CD1c-positive myeloid dendritic cell (primary cell): ENCODE measurements at regions not wholly inside any gene's neighbourhood (a gene's known extent, or its start where the extent isn't known, plus 50 kb on each side); places are given as distances from the start of the nearest gene placed in this dataset.
"Not testable (repeated sequence)": the region's sequence is repeated elsewhere in the genome, so short reads cannot be mapped to it uniquely, and the experiment has no call there.

Experiments used
- DNase-seq: peaks from one replicate; pipeline ENCODE4 v3.0.0-alpha.2; 2016; ENCODE audit errors: extremely low spot score

DNA sequence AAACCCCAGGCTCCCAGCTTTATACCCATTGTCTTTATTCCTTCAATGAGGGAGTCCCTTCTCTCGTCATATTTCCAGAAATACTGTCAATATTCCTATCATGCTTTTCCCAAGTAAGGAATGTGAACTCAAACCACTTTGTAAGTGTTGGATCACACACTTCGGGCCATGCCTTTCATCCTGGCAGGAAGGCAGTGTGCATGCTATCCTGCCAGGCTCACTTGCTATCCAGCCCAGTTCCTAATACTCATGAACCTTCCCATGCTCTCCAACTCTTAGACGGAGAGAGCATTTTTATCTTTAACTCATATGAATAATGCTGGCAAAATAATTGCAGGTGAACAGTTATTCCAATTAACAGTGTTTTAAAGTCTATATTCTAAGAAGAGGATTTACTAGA lies 639.9 kb upstream of the ACO1 start:
- no peak for DNase-seq

- DNase-seq = no peak
Observed at GRCh38 chr9:31745468-31745867, 639.0 kb upstream of the ACO1 start.

GRCh38 chr9:31745886-31746285 lies 638.6 kb upstream of the ACO1 start:
- DNase-seq = no peak

DNA sequence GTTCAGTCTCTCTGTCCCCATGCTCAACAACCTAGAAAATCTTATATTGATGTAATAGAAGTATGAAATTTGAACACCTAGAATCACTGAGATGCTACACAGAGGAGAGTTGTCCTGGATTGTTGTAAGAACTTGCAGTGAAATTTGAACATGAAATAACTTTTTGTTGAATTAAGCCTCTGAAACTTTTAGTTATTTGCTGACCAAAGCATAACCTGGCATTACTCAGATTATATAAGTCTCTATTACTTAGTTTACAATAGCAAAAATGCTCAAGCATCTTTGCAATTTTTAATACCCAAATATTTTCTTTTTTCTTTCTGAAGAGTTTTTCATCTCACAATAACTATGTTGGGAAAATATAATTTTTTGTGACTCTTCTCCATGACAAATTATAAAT lies 630.7 kb upstream of the ACO1 start:
- no peak for DNase-seq

GRCh38 chr9:31759703-31760102 lies 624.7 kb upstream of the ACO1 start:
- peak; percentile 3 for DNase-seq

DNA sequence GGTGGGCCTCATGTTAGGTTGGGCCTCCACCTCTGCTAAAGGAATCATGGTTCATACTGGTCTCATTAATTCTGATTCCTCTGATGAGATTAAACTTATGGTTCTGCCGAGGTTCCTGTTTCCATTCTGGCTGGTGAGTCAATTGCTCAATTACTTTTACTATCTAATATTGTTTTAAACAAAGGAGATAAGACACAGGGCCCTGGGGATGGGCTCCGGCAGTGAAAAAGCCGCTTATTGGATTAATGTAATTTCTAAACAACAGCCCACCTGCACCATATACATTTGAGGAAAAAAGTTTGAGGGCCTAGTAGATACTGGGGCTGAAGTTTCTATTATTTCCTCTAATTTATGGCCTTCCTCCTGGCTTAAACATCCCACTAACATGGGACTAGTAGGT lies 610.4 kb upstream of the ACO1 start:
- DNase-seq = not testable (repeated sequence)

DNA sequence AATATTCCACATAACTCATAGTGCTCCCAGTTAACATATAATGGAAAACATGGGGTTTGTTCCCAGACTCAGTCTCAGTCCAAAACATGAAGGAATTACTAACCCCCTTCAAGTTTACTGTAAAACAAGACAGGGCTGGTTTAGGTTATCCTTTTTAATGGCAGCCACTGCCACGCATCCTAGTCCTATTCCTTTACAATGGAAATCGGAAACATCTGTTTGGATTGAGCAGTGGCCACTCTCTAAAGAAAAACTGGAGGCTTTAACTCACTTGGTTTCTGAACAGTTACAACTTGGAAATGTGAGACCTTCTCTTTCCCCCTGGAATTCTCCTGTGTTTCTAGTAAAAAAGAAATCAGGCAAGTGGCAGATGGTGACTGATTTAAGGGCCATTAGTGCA lies 609.9 kb upstream of the ACO1 start:
- no peak for DNase-seq

- no peak for DNase-seq
Observed at GRCh38 chr9:31776471-31776870, 608.0 kb upstream of the ACO1 start.

DNA sequence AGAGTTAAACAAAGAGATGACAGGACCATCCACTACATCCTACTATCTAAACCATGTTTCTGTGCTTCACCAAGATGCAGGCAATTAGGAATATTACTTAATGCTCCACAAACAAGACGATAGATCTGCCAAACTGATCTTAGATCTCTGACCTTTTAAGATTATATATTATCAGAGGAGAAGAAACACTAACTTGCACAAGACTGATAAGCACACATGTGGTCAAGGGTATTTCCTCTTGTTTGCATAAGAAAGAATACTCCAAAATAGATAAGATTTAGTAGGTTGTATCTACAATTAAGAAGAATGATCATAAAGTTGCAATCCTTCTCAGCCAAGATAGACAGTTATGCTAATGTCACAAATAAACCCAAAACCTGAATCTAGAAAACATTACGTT lies 601.0 kb upstream of the ACO1 start:
- no peak for DNase-seq

DNA sequence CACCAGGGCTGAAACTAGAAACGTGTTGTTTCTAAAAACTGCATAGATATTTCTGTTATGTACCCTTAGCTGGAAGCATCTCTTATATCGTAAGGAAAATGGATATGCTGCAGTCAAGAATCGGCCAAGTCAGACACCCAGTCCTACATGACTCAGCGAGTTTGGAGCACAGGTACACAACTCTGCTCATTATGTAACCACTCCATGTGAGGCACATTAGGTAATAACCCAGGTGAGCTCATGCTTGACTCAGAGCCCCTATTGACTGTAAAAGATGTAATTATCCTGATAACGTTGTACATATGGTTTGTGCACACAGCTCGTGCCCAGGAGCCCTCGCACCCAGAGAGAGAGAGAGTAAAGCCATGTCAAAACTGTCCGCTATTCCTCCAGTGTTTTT lies 593.7 kb upstream of the ACO1 start:
- no peak for DNase-seq

DNA sequence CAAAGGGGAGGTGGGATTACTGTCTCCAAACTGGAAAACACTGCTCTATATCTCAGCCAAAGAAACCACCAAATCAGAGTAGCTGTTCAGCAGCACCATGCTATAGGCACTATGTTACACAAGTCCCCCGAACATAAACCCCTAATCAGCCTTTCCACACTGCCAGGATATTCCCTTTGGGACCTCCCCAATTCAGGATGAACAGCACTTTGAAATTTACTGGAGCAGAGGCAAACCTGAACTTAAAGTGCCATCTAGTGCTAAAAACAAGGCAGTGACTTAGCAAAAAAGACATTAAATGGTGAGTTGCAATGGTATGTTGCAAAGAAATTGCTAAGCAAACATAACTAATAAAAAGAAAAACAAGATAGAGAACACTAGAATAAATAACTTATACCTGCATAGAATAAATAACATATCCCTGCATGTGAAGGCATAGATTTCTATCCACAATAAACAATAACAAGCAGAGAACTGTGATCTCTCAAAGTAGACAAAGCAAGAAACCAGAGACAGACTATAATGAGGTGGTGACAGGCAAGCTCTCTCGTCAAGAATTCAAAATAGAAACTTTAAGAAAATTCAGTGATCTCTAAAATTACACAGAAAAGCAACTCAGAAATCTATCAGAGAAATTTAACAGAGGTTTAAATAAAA lies 584.4 kb upstream of the ACO1 start:
- DNase-seq = no peak

GRCh38 chr9:31807574-31808256 lies 576.7 kb upstream of the ACO1 start:
- DNase-seq = no peak

- DNase-seq = no peak
Observed at GRCh38 chr9:31808766-31809165, 575.7 kb upstream of the ACO1 start.

GRCh38 chr9:31820426-31820825 lies 564.0 kb upstream of the ACO1 start:
- DNase-seq = no peak

- no peak for DNase-seq
Observed at GRCh38 chr9:31821583-31821982, 562.9 kb upstream of the ACO1 start.

GRCh38 chr9:31823365-31823764 lies 561.1 kb upstream of the ACO1 start:
- no peak for DNase-seq

- DNase-seq = no peak
Observed at GRCh38 chr9:31824860-31825259, 559.6 kb upstream of the ACO1 start.

DNA sequence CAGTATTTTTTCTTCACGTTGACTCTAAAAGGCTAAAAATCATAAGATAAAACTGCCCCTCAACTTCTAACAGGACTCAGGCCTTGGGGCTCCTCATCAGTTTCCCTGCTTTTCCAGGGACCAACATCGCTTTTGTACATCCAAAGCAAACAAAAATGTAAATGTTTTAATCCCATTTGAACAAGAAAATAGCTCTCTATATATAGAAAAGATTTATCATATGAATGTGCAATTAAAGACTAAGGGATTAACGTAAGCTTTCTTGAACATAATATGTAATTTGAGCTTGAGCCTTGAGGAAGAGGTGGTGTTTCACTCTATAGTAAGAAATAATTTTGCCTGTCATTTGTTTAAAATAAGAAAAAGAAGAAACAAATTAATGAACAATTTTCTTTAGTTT lies 547.2 kb upstream of the ACO1 start:
- DNase-seq = no peak

- DNase-seq = no peak
Observed at GRCh38 chr9:31839273-31839672, 545.2 kb upstream of the ACO1 start.

- DNase-seq = no peak
Observed at GRCh38 chr9:31840702-31841101, 543.7 kb upstream of the ACO1 start.

DNA sequence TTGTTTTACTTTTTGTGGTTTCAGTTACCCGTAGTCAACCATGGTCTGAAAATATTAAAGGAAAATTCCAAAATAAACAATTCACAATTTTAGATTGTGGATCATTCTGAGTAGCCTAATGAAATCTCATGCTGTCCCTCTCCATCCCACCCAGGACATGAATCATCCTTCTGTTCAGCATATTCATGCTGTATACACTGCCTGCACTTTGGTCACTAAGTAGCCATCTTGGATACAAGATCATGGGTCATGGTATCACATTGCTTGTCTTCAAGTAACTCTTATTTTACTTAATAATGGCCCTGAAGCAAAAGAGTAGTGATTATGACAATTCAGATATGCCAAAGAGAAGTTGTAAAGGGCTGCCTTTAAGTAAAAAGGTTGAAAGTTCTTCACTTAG lies 536.5 kb upstream of the ACO1 start:
- DNase-seq = no peak

DNA sequence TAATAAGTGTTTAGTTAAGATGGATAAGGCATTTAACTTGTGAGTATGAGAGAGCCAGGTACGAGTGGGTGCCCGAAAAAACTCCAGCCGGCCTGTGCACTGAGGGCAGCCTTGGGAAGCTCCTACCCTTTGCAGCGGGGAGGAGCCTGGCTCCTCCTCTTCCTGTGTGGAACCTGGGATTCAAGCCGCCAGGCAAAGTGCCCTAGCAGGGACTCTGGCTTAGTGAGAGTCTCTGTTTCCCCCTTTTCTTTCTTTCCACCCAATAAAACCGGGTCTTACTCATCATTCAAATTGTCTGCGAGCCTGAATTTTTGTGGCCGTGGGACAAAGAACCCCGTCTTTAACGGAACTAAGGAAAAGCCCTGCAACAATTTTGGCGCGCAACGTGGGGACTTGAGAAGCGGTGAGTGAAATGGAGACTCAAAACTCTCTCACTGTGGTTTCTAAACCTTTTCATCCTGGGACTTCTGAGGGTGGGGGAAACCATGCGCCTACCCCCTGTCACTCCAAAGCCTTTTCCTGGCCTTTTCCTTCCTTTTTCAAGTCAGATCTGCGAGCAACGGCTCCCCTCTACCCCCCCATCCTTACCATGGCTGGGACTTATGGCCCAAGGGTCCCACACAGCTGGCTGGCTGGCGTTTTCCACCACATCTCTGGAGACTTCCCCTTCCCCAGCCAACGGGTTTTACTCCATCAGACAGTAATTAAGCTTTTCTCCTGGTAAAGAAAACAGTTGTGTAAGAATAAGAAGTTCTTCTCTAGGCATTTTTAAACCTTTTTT lies 535.7 kb upstream of the ACO1 start:
- DNase-seq = no peak

GRCh38 chr9:31854187-31854586 lies 530.3 kb upstream of the ACO1 start:
- no peak for DNase-seq
